Transverse colon (tissue), 4 donors: ENCODE measurements at regions not wholly inside any gene's neighbourhood (a gene's known extent, or its start where the extent isn't known, plus 50 kb on each side); places are given as distances from the start of the nearest gene placed in this dataset.

ENCODE experiments used
- DNase-seq: peaks from one replicate; pipeline ENCODE4 v3.0.0-alpha.2; 2019
- H3K27ac ChIP-seq, 4 donors: fragments of 200-600 bp; sonication (generic); 2 replicates each; pipeline ENCODE4 v1.5.1; 2016 to 2018; ENCODE audit warnings: inconsistent platforms in 4 of 4
- H3K27me3 ChIP-seq: fragments of 200-600 bp; sonication (generic); 2 replicates; pipeline ENCODE4 v1.5.1; 2017; ENCODE audit warnings: inconsistent platforms
- H3K36me3 ChIP-seq, 4 donors: fragments of 200-600 bp; sonication (generic); 2 replicates each; pipeline ENCODE4 v1.5.1; 2017 to 2019; ENCODE audit warnings: inconsistent platforms in 4 of 4
- H3K4me1 ChIP-seq, 4 donors: fragments of 200-600 bp; sonication (generic); 2 replicates each; pipeline ENCODE4 v1.5.1; 2017 to 2020; ENCODE audit warnings: inconsistent platforms in 4 of 4
- H3K4me3 ChIP-seq, 4 donors: fragments of 200-600 bp; sonication (generic); 1 replicate in 1 of 4; 2 replicates in 3 of 4; pipeline versions ENCODE4 v1.5.1 to v1.6.1; 2017 to 2019; ENCODE audit warnings: inconsistent platforms in 4 of 4
- H3K9me3 ChIP-seq, 2 donors: fragments of 200-600 bp; sonication (generic); 2 replicates each; pipeline ENCODE4 v1.5.1; 2017 to 2019; ENCODE audit warnings: inconsistent platforms in 2 of 2
- CTCF ChIP-seq, 5 experiments: fragments of 200-600 bp in 3 of 5; fragments of 450-650 bp in 2 of 5; sonication (generic) in 3 of 5; IDR thresholded peaks; 1 replicate in 2 of 5; 2 replicates in 3 of 5; pipeline ENCODE4 v1.5.1; 2016 to 2017; ENCODE audit warnings: antibody characterized with exemption in 5 of 5, inconsistent platforms in 3 of 5, mild to moderate bottlenecking in 2 of 5, moderate library complexity in 1 of 5
- EP300 ChIP-seq: sonication (generic); formaldehyde crosslinking; IDR thresholded peaks from one replicate; pipeline ENCODE4 v1.6.1; 2017; ENCODE audit warnings: antibody characterized with exemption, low read depth
- POLR2A ChIP-seq: fragments of 450-650 bp; IDR thresholded peaks from one replicate; pipeline ENCODE4 v1.6.1; 2016; ENCODE audit warnings: antibody characterized with exemption, mild to moderate bottlenecking, moderate library complexity
- POLR2AphosphoS5 ChIP-seq, 3 donors: sonication (generic); formaldehyde crosslinking; IDR thresholded peaks; one replicate each; pipeline ENCODE4 v1.6.1; 2016; ENCODE audit warnings: antibody characterized with exemption in 3 of 3
- WGBS, 2 donors: methylation state at CpG; one replicate each; pipeline ENCODE4 v1.1.5; 2018; ENCODE audit warnings: low coverage in 1 of 2; 5-methylcytosine and 5-hydroxymethylcytosine counted together
- in situ Hi-C, 4 donors: fragments of 200-750 bp; cut with MboI; loops; one replicate each; pipeline versions ENCODE4 v1.15.0 to v1.15.1; 2017; ENCODE audit warnings: low sequenced_read_pairs in 3 of 4, low pct_ligation_motif_present in 1 of 4, low pct_unique_long_range_greater_than_20kb in 1 of 4
- intact Hi-C: fragments of 100-400 bp; cut with DNase I; formaldehyde crosslinking; loops from one replicate; pipeline ENCODE4 v1.15.1; 2023; ENCODE audit warnings: low total_unique reads

GRCh38 chr22:49227670-49228069, 600.0 kb downstream of the BRD1 start:
- intact Hi-C loops = no loop called here
- WGBS, 2 donors = 45 to 54% methylated on average over 2 to 6 of the region's 6 CpGs
- H3K4me3 ChIP-seq = no peak overlapping the region
- in situ Hi-C loops = no loop called here
- no peaks in the 10 kb centered on the region for H3K4me1 ChIP-seq
- no peaks in the 10 kb centered on the region for H3K9me3 ChIP-seq
- DNase-seq = no peak
- H3K27me3 ChIP-seq = no peaks in the 10 kb centered on the region
- TF ChIP-seq CTCF (IDR thresholded peaks at IDR 0.05) (no peak), POLR2AphosphoS5 (IDR thresholded peaks at IDR 0.05) (no peak), EP300 (no peak), POLR2A (no peak)
- no peak overlapping the region for H3K27ac ChIP-seq
- no peaks in the 10 kb centered on the region for H3K36me3 ChIP-seq

GRCh38 chr22:49226096-49226495, 601.6 kb downstream of the BRD1 start:
- 65 to 66% methylated on average over 4 to 6 of the region's 6 CpGs for WGBS, 2 donors
- TF ChIP-seq POLR2AphosphoS5 (IDR thresholded peaks at IDR 0.05) (no peak), EP300 (no peak), CTCF (IDR thresholded peaks at IDR 0.05) (no peak), POLR2A (no peak)

DNA sequence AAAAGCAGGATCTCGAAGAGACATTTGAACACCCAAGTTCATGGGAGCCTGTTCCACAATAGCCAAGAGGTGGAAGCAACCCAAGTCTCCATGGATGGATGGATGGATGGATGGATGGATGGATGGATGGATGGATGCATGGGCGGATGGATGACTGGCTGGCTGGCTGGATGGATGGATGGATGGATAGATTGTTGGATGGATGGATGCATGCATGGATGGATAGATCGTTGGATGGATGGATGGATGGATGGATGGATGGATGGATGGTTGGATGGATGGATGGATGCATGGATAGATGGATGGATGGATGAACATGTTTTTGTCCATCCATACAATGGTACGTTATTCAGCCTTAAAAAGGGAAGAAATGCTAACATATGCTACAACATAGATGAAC, 603.4 kb downstream of the BRD1 start:
- no peak overlapping the region for H3K27ac ChIP-seq
- peaks cover 8% of the 10 kb centered on the region for H3K27me3 ChIP-seq
- 78 to 83% methylated on average over 2 to 4 of the region's 4 CpGs for WGBS, 2 donors
- no peaks in the 10 kb centered on the region for H3K4me1 ChIP-seq
- H3K36me3 ChIP-seq = no peaks in the 10 kb centered on the region
- no peaks in the 10 kb centered on the region for H3K9me3 ChIP-seq
- TF ChIP-seq CTCF (IDR thresholded peaks at IDR 0.05) (no peak), POLR2A (no peak)
- in situ Hi-C loops (no loop called here), intact Hi-C loops (no loop called here)
- DNase-seq = no peak
- H3K4me3 ChIP-seq = no peak overlapping the region

More at GRCh38 chr22:49226096-49226495, 601.6 kb downstream of the BRD1 start:
- no peak overlapping the region for H3K27ac ChIP-seq
- intact Hi-C loops (no loop called here), in situ Hi-C loops (no loop called here)
- no peaks in the 10 kb centered on the region for H3K27me3 ChIP-seq
- no peaks in the 10 kb centered on the region for H3K9me3 ChIP-seq
- H3K4me3 ChIP-seq = no peak overlapping the region
- H3K4me1 ChIP-seq = no peaks in the 10 kb centered on the region
- no peak for DNase-seq
- H3K36me3 ChIP-seq = no peaks in the 10 kb centered on the region

- peaks cover 8% of the 10 kb centered on the region for H3K27me3 ChIP-seq
- H3K4me3 ChIP-seq = no peak overlapping the region
- TF ChIP-seq POLR2AphosphoS5 (IDR thresholded peaks at IDR 0.05) (no peak), EP300 (no peak), CTCF (IDR thresholded peaks at IDR 0.05) (no peak), POLR2A (no peak)
- intact Hi-C loops (no loop called here), in situ Hi-C loops (no loop called here)
- peaks cover 0 to 3% of the 10 kb centered on the region in 2 donors for H3K9me3 ChIP-seq
- no peaks in the 10 kb centered on the region for H3K4me1 ChIP-seq
- no peaks in the 10 kb centered on the region for H3K36me3 ChIP-seq
- 83 to 85% methylated on average over 12 of the region's 12 CpGs for WGBS, 2 donors
- DNase-seq = no peak
- no peak overlapping the region for H3K27ac ChIP-seq
These were observed 609.5 kb downstream of the BRD1 start for GRCh38 chr22:49218142-49218541.
